TTC549 (cell line): ENCODE measurements at regions not wholly inside any gene's neighbourhood (a gene's known extent, or its start where the extent isn't known, plus 50 kb on each side); places are given as distances from the start of the nearest gene placed in this dataset.
"Not testable (repeated sequence)": the region's sequence is repeated elsewhere in the genome, so short reads cannot be mapped to it uniquely, and the experiment has no call there.

ENCODE experiments used
- FAIRE-seq: peaks from 2 replicates; lab custom pipeline; 2012; peaks lifted over from hg19 to GRCh38; lab: Jason Lieb, UNC

DNA sequence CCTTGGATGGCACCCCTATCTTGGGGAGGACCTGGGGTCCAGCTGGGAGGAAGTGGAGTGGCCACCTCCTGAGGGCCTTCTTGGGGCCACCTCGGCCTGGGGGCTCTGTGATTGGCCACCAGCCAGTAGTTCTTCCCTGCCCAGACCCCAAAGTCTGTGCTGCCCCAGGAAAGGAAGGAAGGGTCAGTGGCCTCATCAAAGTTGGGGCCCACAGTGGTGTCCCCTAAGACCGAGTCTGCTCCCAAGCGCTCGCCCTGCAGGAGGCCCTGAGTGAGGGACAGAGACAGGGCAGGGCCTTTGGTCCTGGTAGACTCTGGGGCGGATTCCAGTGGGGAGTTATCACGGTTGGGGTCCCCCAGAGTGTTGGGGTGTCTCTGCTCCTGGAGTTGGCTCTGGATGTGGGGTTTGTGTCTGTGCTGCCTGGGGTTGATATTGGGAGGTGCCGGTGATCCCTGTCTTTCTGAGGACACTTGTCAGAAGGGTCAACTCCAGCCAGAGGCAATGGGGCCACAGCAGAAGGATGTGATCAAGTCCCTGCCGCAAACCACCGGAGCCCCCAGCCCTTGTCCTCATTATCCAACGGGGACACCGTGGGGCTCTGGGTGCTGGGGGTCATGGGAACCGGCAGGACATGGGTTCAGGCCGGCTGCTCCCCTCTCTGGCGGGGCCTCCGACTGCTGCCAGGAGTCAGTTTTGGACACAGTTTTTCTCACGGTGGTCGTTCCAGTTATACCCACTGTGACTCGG, 364.3 kb downstream of the TMEM121 start:
- no peak for FAIRE-seq

DNA sequence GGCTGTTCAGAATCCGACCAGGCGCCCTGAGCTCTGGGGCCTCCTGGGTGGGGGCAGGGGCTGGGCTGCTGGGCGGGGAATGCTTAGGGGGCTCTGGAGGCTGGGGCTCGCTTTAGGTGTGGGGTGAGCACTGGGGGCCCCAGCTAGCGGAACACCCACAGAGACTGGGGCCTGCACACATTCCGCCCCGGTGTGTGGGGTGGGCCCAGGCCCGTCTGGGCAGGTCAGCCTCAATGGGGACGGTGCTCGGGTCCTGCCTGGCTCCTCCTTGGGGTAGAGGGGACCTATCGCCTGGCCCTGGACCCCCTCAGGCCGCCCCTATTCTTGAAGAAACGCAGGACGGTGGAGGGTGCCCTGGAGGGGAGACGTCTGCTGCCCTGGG, 364.8 kb downstream of the TMEM121 start:
- no peak for FAIRE-seq

DNA sequence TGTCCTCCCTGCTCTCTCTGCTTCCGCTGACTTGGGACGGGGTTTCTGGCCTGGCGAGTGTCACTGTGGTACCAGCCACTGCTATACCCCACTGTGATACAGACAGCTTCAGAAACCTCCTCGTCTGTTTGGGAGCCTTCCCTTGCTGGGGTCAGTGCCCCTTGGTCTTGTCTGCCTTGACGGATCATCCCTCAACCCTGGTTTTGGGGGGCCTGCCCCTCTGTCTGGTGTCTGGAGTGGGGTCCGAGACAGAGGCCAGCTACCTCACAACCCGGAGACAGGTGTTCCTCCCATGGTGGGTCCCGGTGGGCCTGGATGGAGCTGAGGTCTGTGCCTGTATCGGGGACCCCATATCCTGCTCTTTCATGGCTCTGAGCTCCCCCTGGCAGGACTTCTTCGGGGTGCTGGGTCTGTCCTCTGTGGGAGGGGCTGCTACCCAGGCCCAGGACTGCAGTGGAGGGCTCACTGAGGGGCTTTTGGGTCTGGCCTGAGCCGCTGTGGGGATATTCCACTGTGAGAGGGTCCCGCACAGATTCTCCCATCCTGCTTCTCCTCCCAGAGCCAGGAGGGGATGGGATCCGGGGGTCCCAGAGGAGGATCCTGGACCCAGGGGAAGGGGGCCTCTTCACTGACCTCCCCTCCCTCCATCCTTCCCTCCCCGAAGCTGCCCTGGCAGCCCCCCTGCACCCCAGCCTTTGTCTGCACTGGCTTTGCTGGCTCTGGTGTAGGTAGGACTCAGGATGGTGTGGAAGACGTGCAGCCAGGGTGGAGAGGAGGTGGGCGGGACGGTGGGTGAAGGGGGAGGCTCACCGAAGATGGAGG, 365.5 kb downstream of the TMEM121 start:
- no peak for FAIRE-seq

DNA sequence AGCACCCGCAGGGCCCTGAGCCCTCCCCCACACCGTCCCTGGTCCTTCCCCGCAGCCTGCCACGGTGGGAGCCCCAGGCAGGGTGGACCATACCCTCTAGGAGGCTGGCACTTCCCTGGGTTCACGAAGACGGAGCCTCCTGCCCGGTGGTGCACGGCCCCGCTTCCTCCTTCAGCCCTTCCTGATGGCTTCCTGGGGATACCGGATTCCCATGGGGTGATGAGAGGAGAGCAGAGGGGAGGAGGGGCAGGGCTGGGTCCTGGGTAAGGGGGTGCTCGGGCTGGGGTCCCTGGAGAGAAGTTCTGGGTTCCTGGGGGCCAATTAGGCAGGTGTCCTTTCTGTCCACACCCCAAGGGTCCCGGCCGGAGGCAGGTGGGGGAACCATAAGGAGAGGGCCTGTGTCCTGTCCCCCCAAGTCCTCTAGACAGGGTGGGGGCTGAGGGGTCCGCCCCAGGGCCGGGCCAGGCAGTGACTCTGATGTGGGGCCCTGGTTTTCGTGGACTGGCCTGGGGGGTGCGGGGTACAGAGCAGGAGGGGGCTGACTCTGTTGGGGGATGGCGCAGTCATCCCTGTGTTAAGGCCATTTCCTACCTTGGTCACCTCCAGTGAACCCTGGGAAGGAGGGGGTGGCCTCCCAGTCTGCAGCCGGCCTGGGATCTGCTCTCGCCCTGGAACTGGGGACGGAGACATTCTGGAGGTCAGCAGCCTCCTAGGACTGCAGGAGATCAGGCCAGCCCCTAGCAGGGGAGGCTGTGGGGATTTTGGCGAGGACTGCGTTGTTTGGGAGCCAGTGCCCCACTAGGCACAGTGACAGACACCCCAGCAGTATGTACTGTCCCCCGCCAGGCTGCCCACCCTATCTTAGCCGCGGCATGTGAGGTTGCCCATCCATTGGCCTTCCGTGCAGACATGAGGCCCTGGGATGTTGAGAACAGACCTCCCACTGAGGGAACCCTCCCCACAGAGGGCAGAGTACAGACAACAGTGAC, 366.4 kb downstream of the TMEM121 start:
- not testable (repeated sequence) for FAIRE-seq

DNA sequence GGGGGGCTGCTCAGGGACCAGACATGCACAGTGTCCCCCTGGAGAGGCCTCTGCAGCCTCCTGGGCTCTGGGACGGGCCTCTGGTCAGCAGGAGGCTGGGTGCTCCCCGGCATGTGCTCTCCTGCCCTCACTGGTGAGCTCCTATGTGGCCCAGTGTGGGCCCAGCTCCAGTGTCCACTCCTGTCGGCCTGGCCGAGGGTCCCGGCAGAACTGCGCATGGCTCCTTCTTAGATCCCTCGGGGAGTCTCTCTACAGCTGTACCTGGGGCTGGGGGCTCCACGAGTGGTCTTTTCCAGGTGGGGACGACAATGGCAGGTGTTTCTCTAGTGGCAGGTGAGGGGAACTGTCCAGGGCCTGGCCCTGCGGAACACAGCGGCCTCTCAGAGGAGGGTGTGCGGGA, 367.3 kb downstream of the TMEM121 start:
- FAIRE-seq = not testable (repeated sequence)

DNA sequence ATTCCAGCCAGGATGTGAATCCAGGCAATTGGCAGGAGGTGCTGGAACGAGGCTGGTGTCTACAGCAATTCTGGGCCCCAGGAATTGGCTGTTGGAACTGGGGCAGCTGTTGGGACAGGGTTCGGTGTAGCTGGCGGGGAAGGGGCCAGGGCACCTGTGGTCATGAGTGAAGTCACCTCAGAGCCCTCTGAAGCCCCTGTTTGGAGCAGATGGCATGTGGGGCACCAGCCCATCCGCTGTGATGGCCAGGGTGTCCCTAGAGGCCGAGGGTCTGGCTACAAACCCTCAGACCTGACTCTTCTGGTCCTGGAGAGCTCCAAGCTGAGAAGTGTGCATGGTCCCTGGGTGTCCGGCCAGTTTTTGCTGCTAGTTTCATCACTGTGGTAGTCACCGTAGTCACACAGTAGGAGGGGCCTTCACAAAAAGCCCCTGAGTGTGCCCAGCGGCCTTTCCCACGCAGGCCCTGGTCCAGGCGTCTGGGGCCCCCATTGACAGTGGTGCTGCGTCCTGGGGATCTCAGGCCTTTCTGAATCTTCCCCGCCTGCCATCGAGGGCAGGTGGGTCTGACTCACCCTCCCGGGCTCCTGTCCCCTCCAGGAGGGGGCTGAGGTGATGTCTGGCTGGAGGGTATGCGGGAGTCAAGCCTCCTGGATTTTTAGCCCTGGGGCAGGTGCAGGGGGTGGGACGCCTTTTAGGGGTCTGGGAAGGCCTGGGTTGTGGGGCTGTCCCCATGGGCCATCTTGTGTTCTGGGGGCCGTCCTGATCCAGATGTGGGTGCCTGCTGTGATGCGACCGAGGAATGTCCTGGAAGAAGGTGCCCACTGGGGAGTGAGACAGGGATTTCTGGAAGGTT, 368.0 kb downstream of the TMEM121 start:
- FAIRE-seq = no peak

DNA sequence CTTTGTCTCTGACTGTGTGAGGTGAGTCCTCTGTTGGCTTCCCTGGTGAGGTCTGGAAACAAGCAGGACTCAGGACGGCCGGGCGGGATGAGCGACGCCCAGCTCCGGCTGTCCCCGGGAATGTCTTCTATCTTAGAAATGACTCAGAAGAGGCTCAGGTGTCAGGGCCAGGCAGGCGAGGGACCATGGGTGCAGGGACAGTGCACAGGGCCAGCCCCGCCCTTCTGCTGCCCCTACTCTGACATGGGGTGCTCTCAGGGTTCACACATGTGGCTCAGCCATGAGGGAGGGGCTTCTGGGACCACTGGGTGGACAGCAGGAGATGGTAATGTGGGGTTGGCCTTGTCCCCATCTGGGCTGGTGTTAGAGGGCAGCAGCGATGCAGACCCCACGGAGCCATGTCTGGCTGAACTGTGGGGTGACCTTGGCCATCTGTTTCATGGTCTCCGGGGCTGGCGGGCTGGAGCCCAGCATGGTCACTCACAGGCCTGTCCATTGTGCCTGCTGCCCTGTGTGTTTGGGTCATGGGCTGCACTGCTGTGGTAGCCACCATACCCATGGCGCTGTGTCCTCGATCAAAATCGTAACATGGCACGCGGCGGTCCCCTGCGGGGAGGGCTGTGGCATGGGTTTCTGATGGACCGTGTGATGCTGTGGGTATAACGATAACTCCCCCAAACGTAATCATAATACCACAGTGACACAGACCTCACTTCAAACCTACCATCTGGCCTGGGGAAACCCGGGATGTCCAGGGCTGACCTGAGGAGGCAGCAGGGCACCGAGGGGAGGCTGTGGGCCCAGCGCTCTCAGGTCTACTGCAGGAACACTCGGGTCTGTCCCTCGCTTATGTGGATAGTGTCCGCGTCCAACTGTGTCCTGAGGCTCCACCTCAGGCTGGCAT, 368.8 kb downstream of the TMEM121 start:
- FAIRE-seq = no peak

DNA sequence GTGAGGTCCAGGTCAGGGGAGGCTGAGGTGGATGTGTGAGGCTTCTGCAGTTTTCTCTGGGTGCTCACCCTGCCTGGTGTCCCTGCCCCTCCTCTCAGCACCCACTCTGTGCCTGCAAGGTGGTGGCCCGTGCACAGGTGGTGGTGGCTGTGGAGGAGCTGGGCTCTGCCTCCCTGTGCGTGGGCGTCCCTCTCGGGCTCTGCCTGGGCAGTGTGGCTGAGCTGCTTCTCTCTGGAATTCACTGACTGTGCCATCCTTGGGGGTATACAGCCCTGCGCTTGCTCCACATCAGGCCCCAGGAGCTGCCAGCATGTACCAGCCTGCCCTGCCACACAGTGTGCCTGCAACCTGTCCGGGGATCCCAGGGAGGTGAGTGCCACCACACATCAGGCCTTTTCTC, 369.8 kb downstream of the TMEM121 start:
- FAIRE-seq = not testable (repeated sequence)

DNA sequence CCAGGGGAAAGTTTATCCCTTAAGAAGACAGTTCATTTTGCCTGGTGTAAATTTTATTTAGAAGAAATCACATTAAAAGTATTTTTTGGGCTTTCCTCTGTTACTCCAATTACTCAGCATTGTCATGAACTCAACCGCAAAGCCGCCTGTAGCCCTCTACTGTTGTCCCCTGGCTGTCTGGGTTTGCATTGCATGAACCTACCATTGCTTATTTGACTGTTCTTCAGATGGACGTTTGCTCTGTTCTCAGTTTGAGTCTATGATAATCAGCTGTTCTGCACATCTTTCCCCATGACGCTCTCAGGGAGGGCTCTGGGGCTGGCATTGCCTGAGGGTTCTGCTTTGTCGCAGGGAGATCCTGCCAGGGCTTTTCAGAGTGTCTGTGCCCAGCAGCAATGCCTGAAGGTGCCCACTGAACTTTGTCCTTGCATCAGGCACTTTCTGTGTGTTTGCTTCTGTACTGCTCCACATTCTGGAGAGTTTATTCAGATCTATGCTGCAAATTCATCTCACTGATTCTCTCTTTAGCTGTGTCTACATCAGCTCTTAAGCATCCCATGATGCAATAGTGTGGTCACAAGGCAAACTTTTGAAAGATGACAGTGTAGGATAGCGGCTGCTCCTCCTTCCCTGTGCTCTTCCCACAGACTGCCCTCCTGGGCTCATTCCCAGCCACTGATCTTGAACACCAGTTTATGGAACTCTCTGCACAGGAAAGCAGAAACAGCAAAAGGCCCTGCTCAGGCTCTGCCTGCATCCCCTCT, 370.8 kb downstream of the TMEM121 start:
- FAIRE-seq = not testable (repeated sequence)

DNA sequence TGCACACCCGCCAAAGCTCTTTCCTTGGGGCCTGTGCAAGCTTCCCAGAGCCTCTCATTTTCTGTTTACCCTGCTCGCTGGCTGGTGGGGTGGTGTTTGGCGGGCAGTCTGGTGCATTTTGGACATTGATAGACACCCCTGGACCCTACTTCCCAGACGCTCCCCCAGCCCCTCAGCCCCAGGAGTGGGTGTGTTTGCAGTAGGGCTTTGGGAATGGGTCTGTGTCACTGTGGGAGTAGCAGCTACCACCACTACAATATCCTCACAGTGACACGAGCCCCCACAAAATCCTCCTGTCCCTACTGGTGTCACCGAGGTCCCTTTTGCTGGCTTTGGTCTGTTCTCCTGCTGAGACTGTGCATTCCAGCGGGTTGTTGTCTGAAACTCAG, 371.3 kb downstream of the TMEM121 start:
- no peak for FAIRE-seq

DNA sequence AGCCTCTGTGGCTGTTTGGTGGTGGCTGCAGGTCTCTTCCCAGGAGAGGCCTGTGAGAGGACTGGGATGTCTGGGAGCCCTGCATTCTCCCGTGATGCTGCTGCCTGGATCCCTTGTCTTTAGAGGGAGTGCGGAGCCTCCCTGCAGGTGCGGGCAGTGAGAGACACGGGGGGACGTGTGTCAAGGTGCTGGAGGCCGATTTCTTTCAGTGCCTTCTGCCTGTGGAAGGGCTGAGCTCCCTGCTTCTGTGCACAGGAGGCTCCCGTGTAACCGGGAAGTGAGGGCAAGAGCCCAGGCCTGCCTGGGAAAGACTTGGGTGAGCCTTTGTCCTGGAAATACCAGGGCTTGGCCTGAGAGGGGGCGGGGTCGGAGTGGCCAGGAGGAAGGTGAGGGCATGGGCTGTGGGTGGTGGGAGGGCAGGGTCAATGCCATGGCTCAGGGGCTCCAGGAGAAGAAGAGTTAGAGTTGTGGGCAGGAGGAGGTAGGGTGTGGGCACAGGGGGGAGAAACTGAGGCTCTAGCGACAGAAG, 372.2 kb downstream of the TMEM121 start:
- FAIRE-seq = no peak

DNA sequence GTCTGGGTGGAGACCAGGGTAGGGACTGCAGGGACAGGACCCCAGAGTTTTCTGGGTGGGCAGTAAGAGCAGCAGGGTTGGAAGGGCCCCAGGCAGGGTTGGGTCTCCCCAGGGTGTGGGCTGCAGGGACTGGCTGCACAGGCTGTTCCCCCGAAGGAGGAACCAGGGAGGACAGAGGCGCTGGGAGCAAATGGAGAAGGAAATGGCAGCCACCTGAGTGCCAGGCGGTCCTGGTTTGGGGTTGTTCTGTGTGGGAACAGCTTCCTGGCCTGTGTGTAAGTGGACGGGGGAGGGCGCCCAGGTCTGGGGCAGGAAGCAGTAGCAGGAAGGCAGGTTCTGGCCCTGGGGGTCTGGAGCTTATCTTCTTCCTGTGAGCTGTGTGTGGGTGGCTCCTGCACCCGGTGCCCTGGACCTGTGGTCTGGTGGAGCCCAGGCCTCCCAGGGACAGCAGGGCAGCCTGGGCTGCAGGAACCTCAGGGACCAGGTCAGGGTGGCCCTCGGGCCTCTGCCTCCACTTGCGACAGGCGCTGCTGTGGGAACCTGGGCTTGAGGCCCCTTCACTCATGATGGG, 372.8 kb downstream of the TMEM121 start:
- FAIRE-seq = no peak

DNA sequence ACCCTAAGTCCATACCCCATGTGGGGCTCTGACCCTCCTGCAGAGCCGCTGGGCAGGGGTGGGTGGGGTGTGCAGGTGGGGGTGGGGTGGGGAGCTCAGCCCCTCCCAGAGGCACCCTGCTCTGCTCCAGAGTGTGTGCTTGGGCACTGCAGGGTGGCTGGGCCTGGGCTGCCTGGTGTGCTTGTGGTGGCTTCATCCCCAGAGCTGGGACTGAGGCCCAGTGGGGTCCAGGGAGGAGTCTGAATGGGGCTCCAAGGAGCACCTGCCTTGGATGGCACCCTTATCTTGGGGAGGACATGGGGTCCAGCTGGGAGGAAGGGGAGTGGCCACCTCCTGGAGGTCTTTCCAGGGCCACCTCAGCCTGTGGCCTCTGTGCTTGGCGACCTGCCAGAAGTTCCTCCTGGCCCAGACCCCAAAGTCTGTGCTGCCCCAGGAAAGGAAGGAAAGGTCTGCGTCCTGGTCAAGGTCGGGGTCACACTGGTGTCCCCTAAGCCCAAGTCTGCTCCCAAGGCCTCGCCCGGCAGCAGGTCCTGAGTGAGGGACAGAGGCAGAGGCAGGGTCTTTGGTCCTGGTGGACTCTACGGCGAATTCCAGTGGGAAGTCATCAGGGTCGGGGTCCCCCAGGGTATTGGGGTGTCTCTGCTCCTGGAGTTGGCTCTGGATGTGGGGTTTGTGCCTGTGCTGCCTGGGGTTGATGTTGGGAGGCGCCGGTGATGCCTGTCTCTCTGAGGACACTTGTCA, 373.4 kb downstream of the TMEM121 start:
- no peak for FAIRE-seq

DNA sequence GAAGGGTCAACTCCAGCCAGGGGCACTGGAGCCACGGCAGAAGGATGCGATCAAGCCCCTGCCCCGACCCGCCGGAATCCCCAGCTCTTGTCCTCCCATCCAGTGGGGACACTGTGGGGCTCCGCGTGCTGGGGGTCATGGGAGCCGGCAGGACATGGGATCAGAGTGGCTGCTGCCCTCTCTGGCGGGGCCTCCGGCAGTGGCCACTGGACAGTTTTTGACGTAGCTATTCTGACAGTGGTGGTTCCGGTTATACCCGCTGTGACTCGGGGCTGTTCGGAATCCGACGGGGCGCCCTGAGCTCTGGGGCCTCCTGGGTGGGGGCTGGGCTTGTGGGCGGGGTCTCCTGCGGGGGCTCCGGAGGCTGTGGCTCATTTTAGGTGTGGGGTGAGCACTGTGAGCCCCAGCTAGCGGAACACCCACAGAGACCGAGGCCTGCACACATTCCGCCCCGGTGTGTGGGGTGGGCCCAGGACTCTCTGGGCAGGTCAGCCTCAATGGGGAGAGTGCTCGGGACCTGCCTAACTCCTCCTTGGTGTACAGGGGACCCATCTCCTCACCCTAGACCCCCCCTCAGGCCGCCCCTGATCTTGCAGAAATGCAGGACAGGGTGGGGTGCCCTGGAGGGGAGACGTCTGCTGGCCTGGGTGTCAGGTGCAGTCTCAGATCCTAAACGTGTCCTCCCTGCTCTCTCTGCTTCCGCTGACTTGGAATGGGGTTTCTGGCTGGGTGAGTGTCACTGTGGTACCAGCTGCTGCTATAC, 374.2 kb downstream of the TMEM121 start:
- FAIRE-seq = no peak

DNA sequence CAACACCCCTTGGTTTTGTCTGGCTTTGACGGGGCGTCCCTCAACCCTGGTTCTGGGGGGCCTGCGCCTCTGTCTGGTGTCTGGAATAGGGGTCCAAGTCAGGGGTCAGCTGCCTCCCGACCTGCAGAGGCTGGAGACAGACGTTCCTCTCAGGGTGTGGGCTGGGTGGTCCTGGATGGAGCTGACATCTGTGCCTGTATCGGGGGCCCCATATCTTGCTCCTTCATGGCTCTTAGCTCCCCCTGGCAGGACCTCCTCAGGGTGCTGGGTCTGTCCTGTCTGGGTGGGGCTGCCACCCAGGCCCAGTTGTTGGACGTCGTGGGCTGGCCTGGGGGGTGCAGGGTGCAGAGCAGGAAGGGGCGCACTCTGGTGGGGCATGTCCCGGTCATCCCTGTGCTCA, 374.8 kb downstream of the TMEM121 start:
- no peak for FAIRE-seq

DNA sequence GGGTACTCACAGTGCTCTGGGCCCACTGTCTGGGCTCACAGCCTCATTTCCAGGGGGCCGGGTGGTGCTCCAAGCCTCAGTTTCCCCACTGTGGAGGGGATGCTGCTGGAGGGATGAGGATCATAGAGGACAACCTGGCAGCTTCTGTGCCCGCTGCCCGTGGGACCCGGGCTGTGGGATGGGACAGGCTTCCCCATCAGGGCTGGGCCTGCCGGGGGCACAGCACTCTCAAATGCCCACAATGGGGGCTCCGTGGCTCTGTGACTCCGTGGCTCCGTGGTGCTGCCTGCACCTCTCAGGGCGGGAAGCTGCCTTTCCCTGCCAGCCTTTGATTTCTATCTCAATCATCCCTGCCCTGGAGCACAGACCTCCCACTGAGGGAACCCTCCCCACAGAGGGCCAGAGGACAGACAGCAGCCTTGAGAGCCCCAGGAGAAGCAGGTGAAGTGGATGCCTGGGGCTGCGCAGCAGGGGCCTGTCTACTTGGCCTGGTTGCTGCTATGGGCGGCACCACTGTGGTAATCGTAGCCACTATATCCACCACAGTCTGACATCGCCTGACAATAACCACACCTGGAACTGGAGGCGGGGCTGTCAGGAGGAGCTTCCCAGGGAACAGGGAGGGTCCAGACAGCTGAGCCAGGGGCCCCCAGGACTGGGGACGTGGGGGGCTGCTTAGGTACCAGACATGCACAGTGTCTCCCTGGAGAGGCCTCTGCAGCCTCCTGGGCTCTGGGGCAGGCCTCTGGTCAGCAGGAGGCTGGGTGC, 375.9 kb downstream of the TMEM121 start:
- FAIRE-seq = no peak

DNA sequence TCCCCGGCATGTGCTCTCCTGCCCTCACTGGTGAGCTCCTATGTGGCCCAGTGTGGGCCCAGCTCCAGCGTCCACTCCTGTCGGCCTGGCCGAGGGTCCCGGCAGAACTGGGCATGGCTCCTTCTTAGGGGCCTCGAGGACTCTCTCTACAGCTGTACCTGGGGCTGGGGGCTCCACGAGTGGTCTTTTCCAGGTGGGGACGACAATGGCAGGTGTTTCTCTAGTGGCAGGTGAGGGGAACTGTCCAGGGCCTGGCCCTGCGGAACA, 376.4 kb downstream of the TMEM121 start:
- not testable (repeated sequence) for FAIRE-seq
